NCI-H128 (cell line): ENCODE measurements at regions not wholly inside any gene's neighbourhood (a gene's known extent, or its start where the extent isn't known, plus 50 kb on each side); places are given as distances from the start of the nearest gene placed in this dataset.

Experiments
- DNase-seq: peaks from one replicate; lab custom pipeline; 2025; ENCODE audit not compliant: unreplicated experiment; lab: John Stamatoyannopoulos, UW

- DNase-seq = no peak
Observed at GRCh38 chr7:68984306-68984705, 614.0 kb upstream of the AUTS2 start.

GRCh38 chr7:68994841-68995240, 603.4 kb upstream of the AUTS2 start:
- no peak for DNase-seq

- no peak for DNase-seq
Observed at GRCh38 chr7:68998136-68998535, 600.1 kb upstream of the AUTS2 start.

DNA sequence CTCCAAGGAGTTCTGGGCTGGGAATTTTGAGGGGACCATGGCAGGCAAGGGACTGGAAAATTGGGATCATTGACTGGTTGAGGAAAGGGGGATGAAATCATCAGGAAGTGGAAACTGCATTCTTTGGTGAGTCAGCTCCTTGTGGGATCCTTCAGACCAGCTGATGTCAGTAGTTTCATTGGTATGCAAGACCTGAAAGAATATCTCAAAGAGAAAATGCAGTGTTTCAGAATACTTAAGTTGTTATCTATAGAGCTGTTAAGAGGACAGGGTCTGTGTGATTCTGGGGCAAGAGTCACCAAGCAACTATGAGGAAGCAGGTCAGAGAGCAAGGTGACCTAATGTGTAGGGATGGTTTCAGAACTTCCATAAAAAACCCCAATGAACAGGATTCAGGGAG, 595.9 kb upstream of the AUTS2 start:
- DNase-seq = no peak

- no peak for DNase-seq
Observed at GRCh38 chr7:69012149-69012548, 586.1 kb upstream of the AUTS2 start.

DNA sequence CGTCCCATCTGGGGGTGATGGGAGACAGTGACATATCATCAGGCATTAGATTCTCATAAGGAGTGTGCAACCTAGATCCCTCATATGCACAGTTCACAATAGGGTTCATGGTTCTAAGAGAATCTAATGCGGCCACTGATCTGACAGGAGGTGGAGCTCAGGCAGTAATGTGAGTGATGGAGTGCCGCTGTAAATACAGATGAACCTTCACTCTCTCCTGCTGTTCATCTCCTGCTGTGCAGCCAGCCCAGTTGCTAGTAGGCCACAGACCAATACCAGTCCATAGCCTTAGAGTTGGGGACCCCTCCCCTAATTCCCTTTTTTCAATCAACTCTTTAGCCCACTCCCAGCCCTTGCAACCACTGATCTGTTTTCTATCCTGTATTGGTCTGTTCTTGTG, 581.1 kb upstream of the AUTS2 start:
- DNase-seq = no peak

DNA sequence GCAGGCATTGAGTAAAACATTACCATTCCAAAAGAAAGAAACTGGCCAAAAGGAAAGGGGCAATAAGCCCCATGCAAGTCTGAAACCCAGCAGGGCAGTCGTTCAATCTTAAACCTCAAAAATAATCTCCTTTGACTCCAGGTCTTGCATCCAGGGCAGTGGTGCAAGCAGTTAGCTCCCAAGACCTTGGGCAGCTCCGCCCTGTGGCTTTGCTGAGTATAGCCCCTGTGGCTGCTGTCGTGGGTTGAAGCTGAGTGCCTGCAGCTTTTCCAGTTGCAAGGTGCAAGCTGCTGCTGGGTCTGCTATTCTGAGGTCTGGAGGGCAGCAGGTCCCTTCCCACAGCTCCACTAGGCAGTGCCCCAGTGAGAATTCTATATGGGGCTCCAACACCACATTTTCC, 580.1 kb upstream of the AUTS2 start:
- DNase-seq = no peak

- no peak for DNase-seq
Observed at GRCh38 chr7:69019437-69019836, 578.8 kb upstream of the AUTS2 start.

DNA sequence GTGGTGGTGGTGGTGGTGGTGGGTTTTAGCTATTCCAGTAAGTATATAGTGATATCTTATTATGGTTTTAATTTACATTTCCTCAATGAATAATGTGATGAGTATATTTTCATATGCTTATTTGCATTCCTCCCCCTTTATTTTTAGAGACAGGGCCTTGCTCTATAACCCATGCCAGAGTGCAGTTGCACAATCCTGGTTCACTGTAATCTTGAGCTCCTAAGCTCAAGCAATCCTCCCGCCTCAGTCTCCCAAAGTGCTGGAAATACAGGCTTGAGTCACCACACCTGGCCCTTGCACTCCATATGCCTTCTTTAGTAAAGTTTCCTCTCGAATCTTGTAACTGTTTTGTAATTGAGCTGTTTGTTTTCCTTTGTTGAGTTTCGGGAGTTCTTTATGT, 577.7 kb upstream of the AUTS2 start:
- DNase-seq = no peak

- no peak for DNase-seq
Observed at GRCh38 chr7:69025249-69025648, 573.0 kb upstream of the AUTS2 start.

- DNase-seq = peak; percentile 23
Observed at GRCh38 chr7:69032848-69033247, 565.4 kb upstream of the AUTS2 start.

DNA sequence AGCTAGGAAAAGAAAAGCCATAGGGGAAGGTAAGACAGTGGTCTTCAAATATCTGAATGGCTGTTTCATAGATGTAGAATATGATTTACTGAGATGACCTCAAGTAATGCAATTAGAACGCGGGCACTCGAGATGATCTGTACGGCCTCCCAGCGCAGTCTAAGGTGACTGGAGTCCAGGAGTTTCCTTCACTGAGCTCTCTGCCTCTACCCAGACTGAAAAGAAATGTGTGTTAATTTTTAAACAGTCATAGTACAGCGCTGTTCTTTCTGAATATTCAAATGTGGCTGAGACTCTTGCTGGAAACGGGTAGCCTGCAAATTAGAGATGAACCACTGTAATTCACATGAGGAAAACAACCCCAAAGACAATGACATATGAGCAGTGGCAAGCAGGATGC, 562.4 kb upstream of the AUTS2 start:
- no peak for DNase-seq

DNA sequence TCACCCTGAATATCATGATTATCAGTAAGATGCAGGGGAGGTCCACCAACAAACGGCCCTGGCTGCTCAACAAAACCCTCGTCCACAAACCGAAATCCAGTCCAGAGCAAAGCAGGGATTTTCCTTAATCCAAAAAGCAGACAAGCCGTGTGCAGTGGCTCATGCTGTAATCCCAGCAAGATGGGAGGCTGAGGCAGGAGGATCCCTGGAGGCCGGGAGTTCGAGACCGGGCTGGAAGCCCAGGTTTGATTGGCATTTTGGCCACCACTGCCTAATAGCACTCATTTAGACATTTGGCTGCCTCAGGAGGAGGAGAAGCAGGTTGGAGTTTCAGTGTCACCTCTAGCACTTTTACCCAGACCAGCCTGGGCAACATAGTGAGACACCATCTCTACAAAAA, 562.0 kb upstream of the AUTS2 start:
- DNase-seq = no peak

- no peak for DNase-seq
Observed at GRCh38 chr7:69038915-69039314, 559.4 kb upstream of the AUTS2 start.

- DNase-seq = no peak
Observed at GRCh38 chr7:69042138-69042537, 556.1 kb upstream of the AUTS2 start.

- DNase-seq = no peak
Observed at GRCh38 chr7:69047151-69047754, 551.0 kb upstream of the AUTS2 start.

GRCh38 chr7:69049326-69049725, 548.9 kb upstream of the AUTS2 start:
- no peak for DNase-seq

DNA sequence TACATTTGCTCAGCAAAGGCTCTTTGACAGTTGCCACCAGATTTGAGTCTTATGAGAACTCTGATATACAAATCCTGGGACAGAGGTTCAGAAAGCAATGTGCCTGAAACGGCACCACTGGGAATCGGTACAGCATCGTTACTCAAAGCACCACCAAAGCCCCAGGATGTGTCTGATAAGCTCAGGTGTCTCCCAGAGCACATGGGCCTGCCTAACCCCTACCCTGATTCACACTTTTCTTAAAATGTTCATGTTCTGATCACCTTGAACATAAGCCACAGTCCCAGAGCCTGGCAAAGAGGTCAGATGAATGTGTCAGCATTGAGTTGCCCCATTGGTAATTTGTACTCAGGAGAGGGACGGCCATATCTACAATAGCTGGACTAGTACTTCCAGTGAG, 545.8 kb upstream of the AUTS2 start:
- no peak for DNase-seq

DNA sequence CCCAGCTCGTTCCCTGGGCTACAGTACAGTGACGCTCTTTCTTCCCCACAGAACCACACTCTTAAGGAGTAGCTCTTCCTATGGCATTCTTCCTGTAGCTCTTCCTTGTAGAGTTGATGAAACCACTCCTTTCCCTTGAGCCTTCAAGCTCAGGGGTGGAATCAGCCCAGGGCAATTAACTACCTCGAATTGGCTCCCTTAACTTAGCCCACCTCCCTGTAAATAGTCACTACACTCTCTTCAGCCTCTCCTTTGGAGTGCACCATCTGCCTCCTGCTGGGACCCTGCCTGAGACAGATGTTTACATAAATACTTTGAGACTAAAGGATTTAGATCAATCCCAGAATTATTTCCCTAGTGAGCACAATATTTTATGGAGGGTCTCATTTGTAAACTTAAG, 537.8 kb upstream of the AUTS2 start:
- DNase-seq = no peak

GRCh38 chr7:69062020-69062765, 536.1 kb upstream of the AUTS2 start:
- no peak for DNase-seq

DNA sequence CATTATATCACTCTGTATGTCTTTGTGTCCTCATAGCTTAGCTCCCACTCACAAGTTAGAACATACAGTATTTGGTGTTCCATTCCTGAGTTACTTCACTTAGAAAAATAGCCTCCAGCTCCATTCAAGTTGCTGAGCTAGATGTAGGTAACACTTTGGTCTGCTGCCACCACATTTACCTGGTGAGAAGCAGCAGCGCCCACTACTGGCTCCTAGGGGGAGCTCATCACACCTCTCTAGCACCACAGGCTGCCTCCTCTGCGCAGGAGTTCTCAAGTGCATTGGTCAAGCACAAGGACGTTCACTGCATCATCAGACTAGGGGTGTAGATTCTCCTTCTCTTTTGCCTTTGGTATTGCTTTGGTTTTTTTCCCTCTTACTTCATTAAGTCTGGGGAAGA, 530.9 kb upstream of the AUTS2 start:
- DNase-seq = no peak

GRCh38 chr7:69070476-69070875, 527.8 kb upstream of the AUTS2 start:
- DNase-seq = no peak

DNA sequence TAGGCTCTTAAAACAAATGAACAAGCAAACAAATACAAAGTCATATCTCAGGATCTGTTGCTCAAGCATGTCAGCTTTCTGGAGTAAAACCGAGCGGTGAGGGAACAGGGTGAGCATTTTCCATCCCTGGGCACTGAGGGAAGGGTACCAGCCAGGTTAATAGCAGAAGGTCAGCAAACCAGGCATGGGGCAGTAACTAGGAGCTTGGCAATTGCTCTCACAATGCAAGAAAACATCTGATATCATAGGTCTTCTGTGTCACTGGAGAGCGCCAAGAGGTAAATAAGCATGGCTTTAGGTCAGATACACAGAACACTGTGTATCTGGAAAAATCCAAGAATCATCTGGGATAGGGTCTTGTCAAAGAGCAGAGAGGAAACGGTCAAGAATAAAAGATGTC, 521.7 kb upstream of the AUTS2 start:
- DNase-seq = no peak
